ENCODE measurements at regions not wholly inside any gene's neighbourhood (a gene's known extent, or its start where the extent isn't known, plus 50 kb on each side); places are given as distances from the start of the nearest gene placed in this dataset.

DNA sequence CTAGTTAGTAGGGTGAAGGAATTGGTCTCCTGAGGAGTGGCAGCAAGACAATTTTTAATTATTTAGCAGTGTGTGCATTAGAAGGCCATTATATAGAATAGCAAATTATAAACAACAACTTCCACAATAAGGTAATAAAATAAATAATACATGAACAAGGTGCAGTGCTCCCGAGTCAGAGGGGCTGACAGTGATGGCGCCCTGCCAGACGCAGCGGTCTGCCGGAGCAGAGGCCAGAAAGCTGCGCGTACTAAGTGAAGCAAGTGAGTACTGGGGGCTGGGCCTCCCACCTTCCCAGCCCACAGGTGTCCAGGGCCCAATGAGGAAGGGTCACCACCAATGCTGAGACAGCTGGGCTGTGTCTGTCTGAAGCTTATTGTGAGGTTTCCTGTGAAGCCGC is 72.0 kb upstream of the VRK1 start:
- H4K20me1 ChIP-seq (ENCODE audit: insufficient read depth, low read length), result no peaks in the 10 kb centered on the region
- no peak overlapping the region for H3K4me2 ChIP-seq (ENCODE audit: low read length)
- no peak for TF ChIP-seq EZH2 (IDR thresholded peaks at IDR 0.05; ENCODE audit: borderline replicate concordance, low read length)
- TF ChIP-seq, protein P1, sequence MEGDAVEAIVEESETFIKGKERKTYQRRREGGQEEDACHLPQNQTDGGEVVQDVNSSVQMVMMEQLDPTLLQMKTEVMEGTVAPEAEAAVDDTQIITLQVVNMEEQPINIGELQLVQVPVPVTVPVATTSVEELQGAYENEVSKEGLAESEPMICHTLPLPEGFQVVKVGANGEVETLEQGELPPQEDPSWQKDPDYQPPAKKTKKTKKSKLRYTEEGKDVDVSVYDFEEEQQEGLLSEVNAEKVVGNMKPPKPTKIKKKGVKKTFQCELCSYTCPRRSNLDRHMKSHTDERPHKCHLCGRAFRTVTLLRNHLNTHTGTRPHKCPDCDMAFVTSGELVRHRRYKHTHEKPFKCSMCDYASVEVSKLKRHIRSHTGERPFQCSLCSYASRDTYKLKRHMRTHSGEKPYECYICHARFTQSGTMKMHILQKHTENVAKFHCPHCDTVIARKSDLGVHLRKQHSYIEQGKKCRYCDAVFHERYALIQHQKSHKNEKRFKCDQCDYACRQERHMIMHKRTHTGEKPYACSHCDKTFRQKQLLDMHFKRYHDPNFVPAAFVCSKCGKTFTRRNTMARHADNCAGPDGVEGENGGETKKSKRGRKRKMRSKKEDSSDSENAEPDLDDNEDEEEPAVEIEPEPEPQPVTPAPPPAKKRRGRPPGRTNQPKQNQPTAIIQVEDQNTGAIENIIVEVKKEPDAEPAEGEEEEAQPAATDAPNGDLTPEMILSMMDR (IDR thresholded peaks at IDR 0.05; ENCODE audit: low read length), result no peak
- H3K27me3 ChIP-seq (ENCODE audit: insufficient read depth, low read length), result no peaks in the 10 kb centered on the region
- no peaks in the 10 kb centered on the region for H3K79me2 ChIP-seq (ENCODE audit: insufficient read depth, low read length)
- no peaks in the 10 kb centered on the region for H3K4me1 ChIP-seq (ENCODE audit: insufficient read depth, low read length, severe bottlenecking)
- H3F3A ChIP-seq (ENCODE audit: insufficient read depth, low read length), result no peaks in the 10 kb centered on the region
- no peaks in the 10 kb centered on the region for H3K9me2 ChIP-seq (ENCODE audit: low read depth, low read length)
- no peaks in the 10 kb centered on the region for H3K36me3 ChIP-seq (ENCODE audit: insufficient read depth, low read length)
- H3K9ac ChIP-seq (ENCODE audit: low read length), result no peak overlapping the region
- H2AFZ ChIP-seq (ENCODE audit: low read length), result no peak overlapping the region
- no peaks in the 10 kb centered on the region for H3K9me3 ChIP-seq (ENCODE audit: low read length)
- H3K27ac ChIP-seq (ENCODE audit: low read depth, low read length, poor library complexity, severe bottlenecking), result no peak overlapping the region
- no peak overlapping the region for H3K4me3 ChIP-seq (ENCODE audit: low read depth, low read length, poor library complexity, severe bottlenecking)

GRCh38 chr14:96727073-96727472 is 70.1 kb upstream of the VRK1 start:
- no peaks in the 10 kb centered on the region for H3K9me2 ChIP-seq (ENCODE audit: low read depth, low read length)
- H3K4me1 ChIP-seq (ENCODE audit: insufficient read depth, low read length, severe bottlenecking), result no peaks in the 10 kb centered on the region
- no peak overlapping the region for H2AFZ ChIP-seq (ENCODE audit: low read length)
- H3K27me3 ChIP-seq (ENCODE audit: insufficient read depth, low read length), result no peaks in the 10 kb centered on the region
- no peaks in the 10 kb centered on the region for H3K9me3 ChIP-seq (ENCODE audit: low read length)
- no peaks in the 10 kb centered on the region for H3K36me3 ChIP-seq (ENCODE audit: insufficient read depth, low read length)
- no peaks in the 10 kb centered on the region for H3K79me2 ChIP-seq (ENCODE audit: insufficient read depth, low read length)
- TF ChIP-seq, protein P1 (IDR thresholded peaks at IDR 0.05; ENCODE audit: low read length), result no peak
- no peak for TF ChIP-seq EZH2 (IDR thresholded peaks at IDR 0.05; ENCODE audit: borderline replicate concordance, low read length)
- H3K9ac ChIP-seq (ENCODE audit: low read length), result no peak overlapping the region
- H3K4me2 ChIP-seq (ENCODE audit: low read length), result no peak overlapping the region
- H3F3A ChIP-seq (ENCODE audit: insufficient read depth, low read length), result no peaks in the 10 kb centered on the region
- H4K20me1 ChIP-seq (ENCODE audit: insufficient read depth, low read length), result no peaks in the 10 kb centered on the region
- H3K27ac ChIP-seq (ENCODE audit: low read depth, low read length, poor library complexity, severe bottlenecking), result no peak overlapping the region
- H3K4me3 ChIP-seq (ENCODE audit: low read depth, low read length, poor library complexity, severe bottlenecking), result no peak overlapping the region

DNA sequence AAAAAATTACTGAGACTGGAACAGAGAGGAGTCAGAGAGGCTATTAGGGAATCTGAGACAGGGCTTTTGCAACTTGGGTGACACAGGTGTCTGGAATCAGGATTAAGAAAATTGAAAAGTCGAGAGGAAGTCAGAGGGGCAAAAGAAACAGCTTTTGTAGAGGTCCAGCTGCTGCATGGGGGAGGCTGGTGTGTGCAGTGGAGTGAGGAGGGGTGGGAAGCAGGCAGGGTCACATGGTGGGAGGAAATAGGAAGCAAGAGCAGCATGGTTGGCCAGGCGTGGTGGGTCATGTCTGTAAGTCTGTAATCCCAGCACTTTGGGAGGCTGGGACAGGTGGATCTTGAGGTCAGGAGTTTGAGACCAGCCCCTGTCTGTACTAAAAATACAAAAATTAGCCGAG is 69.7 kb upstream of the VRK1 start:
- Histone ChIP-seq H3K4me2 (ENCODE audit: low read length) (no peak overlapping the region), H3K27me3 (ENCODE audit: insufficient read depth, low read length) (0 out of 2 replicates have a peak, but pooled peaks cover under 1% of the 10 kb centered on the region)

More for the DNA sequence above, 69.7 kb upstream of the VRK1 start:
- H2AFZ ChIP-seq (ENCODE audit: low read length), result no peak overlapping the region
- no peaks in the 10 kb centered on the region for H3K79me2 ChIP-seq (ENCODE audit: insufficient read depth, low read length)
- no peak overlapping the region for H3K9ac ChIP-seq (ENCODE audit: low read length)
- no peaks in the 10 kb centered on the region for H3K4me1 ChIP-seq (ENCODE audit: insufficient read depth, low read length, severe bottlenecking)
- H3K9me2 ChIP-seq (ENCODE audit: low read depth, low read length), result no peaks in the 10 kb centered on the region
- no peak overlapping the region for H3K27ac ChIP-seq (ENCODE audit: low read depth, low read length, poor library complexity, severe bottlenecking)
- no peaks in the 10 kb centered on the region for H3K9me3 ChIP-seq (ENCODE audit: low read length)
- TF ChIP-seq EZH2 (IDR thresholded peaks at IDR 0.05; ENCODE audit: borderline replicate concordance, low read length), result no peak
- TF ChIP-seq, protein P1 (IDR thresholded peaks at IDR 0.05; ENCODE audit: low read length), result no peak
- H3F3A ChIP-seq (ENCODE audit: insufficient read depth, low read length), result no peaks in the 10 kb centered on the region
- H3K4me3 ChIP-seq (ENCODE audit: low read depth, low read length, poor library complexity, severe bottlenecking), result no peak overlapping the region
- H4K20me1 ChIP-seq (ENCODE audit: insufficient read depth, low read length), result no peaks in the 10 kb centered on the region
- H3K36me3 ChIP-seq (ENCODE audit: insufficient read depth, low read length), result no peaks in the 10 kb centered on the region
